ENCODE measurements at regions not wholly inside any gene's neighbourhood (a gene's known extent, or its start where the extent isn't known, plus 50 kb on each side); places are given as distances from the start of the nearest gene placed in this dataset.

- Histone ChIP-seq H3K4me1 (no peaks in the 10 kb centered on the region), H3K27me3 (no peaks in the 10 kb centered on the region), H3K27ac (no peak overlapping the region), H3K9me3 (no peaks in the 10 kb centered on the region), H3K4me3 (no peak overlapping the region), H3K36me3 (no peaks in the 10 kb centered on the region)
- in situ Hi-C loops (cut with MboI; ENCODE audit: low pct_ligation_motif_present in 1 of 4, low pct_unique_long_range_greater_than_20kb in 1 of 4, low sequenced_read_pairs in 3 of 4) (no loop called here), intact Hi-C loops (cut with DNase I; ENCODE audit: low total_unique reads) (no loop called here)
- 27 to 30% methylated on average over 3 of the region's 3 CpGs for WGBS, 2 donors (ENCODE audit: low coverage in 1 of 2)
- no peak for DNase-seq
- TF ChIP-seq CTCF (IDR thresholded peaks at IDR 0.05) (no peak), POLR2AphosphoS5 (IDR thresholded peaks at IDR 0.05) (no peak), POLR2A (IDR thresholded peaks at IDR 0.05) (no peak), EP300 (IDR thresholded peaks at IDR 0.05; ENCODE audit: low read depth) (no peak)
These were observed 133.0 kb upstream of the CELF4 start for GRCh38 chr18:37698508-37699040.

DNA sequence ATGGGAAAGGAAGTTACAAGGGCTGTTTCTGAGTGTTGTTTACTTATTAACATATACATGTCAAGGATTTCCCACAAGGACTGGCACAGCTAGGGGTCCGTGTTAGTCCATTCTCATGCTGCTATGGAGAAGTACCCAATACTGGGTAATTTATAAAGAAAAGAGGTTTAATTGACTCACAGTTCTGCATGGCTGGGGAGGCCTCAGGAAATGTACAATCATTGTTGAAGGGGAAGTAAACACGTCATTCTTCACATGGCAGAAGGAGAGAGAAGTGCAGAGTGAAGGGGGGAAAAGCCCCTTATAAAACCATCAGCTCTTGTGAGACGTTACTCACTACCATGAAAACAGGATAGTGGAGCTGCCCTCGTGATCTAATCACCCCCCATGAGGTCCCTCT lies 128.9 kb upstream of the CELF4 start:
- TF ChIP-seq POLR2AphosphoS5 (IDR thresholded peaks at IDR 0.05), result no peak
- no peak for TF ChIP-seq POLR2A (IDR thresholded peaks at IDR 0.05)
- no peak for TF ChIP-seq EP300 (IDR thresholded peaks at IDR 0.05; ENCODE audit: low read depth)
- no peak for TF ChIP-seq CTCF (IDR thresholded peaks at IDR 0.05)
- intact Hi-C loops (cut with DNase I; ENCODE audit: low total_unique reads), result no loop called here
- WGBS, 2 donors (ENCODE audit: low coverage in 1 of 2), result 14 to 18% methylated on average over 4 of the region's 4 CpGs

DNA sequence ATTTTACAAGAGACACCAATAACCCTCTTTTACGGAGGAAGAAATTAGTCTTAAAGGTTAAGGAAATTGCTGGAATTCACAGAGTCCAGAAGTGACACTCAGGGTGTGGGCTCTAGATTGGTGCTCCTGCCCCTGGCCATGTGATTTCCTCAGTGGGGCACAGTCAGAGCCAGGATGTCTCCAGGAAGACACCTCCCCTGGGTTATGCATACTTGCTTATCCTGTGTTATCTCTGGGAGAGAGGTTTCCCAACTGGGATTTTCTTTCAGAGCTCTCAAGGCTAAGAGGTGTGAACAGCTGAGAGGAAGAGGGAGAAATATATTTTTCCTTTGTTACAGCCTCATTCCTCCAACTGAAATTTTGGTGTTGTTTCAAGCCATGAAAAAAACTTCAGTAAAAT lies 125.6 kb upstream of the CELF4 start:
- Histone ChIP-seq H3K27me3 (no peaks in the 10 kb centered on the region), H3K4me3 (no peak overlapping the region), H3K4me1 (no peaks in the 10 kb centered on the region), H3K36me3 (no peaks in the 10 kb centered on the region), H3K9me3 (no peaks in the 10 kb centered on the region), H3K27ac (no peak overlapping the region)
- no peak for TF ChIP-seq EP300 (IDR thresholded peaks at IDR 0.05; ENCODE audit: low read depth)
- TF ChIP-seq POLR2A (IDR thresholded peaks at IDR 0.05), result no peak
- TF ChIP-seq CTCF (IDR thresholded peaks at IDR 0.05), result no peak
- no peak for TF ChIP-seq POLR2AphosphoS5 (IDR thresholded peaks at IDR 0.05)
- DNase-seq, result no peak
- WGBS, 2 donors (ENCODE audit: low coverage in 1 of 2), result 90 to 100% methylated on average over 1 of the region's 1 CpG
- intact Hi-C loops (cut with DNase I; ENCODE audit: low total_unique reads), result no loop called here
- in situ Hi-C loops (cut with MboI; ENCODE audit: low pct_ligation_motif_present in 1 of 4, low pct_unique_long_range_greater_than_20kb in 1 of 4, low sequenced_read_pairs in 3 of 4), result no loop called here

More for the DNA sequence above, 128.9 kb upstream of the CELF4 start:
- no peak for DNase-seq
- no peaks in the 10 kb centered on the region for H3K4me1 ChIP-seq
- H3K27ac ChIP-seq, result no peak overlapping the region
- no peaks in the 10 kb centered on the region for H3K27me3 ChIP-seq
- no peaks in the 10 kb centered on the region for H3K9me3 ChIP-seq
- no peaks in the 10 kb centered on the region for H3K36me3 ChIP-seq
- in situ Hi-C loops (cut with MboI; ENCODE audit: low pct_ligation_motif_present in 1 of 4, low pct_unique_long_range_greater_than_20kb in 1 of 4, low sequenced_read_pairs in 3 of 4), result no loop called here
- no peak overlapping the region for H3K4me3 ChIP-seq

GRCh38 chr18:37689841-37690240 lies 124.2 kb upstream of the CELF4 start:
- intact Hi-C loops (cut with DNase I; ENCODE audit: low total_unique reads), result no loop called here
- DNase-seq, result no peak
- H3K36me3 ChIP-seq, result no peaks in the 10 kb centered on the region
- 92 to 93% methylated on average over 1 of the region's 1 CpG for WGBS, 2 donors (ENCODE audit: low coverage in 1 of 2)
- H3K27ac ChIP-seq, result no peak overlapping the region
- no peaks in the 10 kb centered on the region for H3K27me3 ChIP-seq
- in situ Hi-C loops (cut with MboI; ENCODE audit: low pct_ligation_motif_present in 1 of 4, low pct_unique_long_range_greater_than_20kb in 1 of 4, low sequenced_read_pairs in 3 of 4), result no loop called here
- H3K9me3 ChIP-seq, result no peaks in the 10 kb centered on the region
- TF ChIP-seq POLR2AphosphoS5 (IDR thresholded peaks at IDR 0.05), result no peak
- TF ChIP-seq EP300 (IDR thresholded peaks at IDR 0.05; ENCODE audit: low read depth), result no peak
- TF ChIP-seq CTCF (IDR thresholded peaks at IDR 0.05), result no peak
- no peak for TF ChIP-seq POLR2A (IDR thresholded peaks at IDR 0.05)
- H3K4me3 ChIP-seq, result no peak overlapping the region
- no peaks in the 10 kb centered on the region for H3K4me1 ChIP-seq
